Chondrocyte (in vitro differentiated cells): ENCODE measurements at regions not wholly inside any gene's neighbourhood (a gene's known extent, or its start where the extent isn't known, plus 50 kb on each side); places are given as distances from the start of the nearest gene placed in this dataset.

Experiments used
- DNase-seq: peaks from one replicate; pipeline ENCODE4 v3.0.0; 2021; ENCODE audit warnings: mixed read lengths, low spot score
- H3K27ac Mint-ChIP-seq: one replicate; pipeline ENCODE4 v1.8.0; 2021; ENCODE audit warnings: mild to moderate bottlenecking, moderate library complexity, mixed read lengths; ENCODE audit not compliant: unreplicated experiment
- H3K27me3 Mint-ChIP-seq: 2 replicates; pipeline ENCODE4 v1.8.0; 2021; ENCODE audit warnings: low read depth, mixed read lengths
- H3K36me3 Mint-ChIP-seq: 2 replicates; pipeline ENCODE4 v1.8.0; 2021; ENCODE audit warnings: low read depth, mixed read lengths
- H3K4me1 Mint-ChIP-seq: 2 replicates; pipeline ENCODE4 v1.8.0; 2021; ENCODE audit warnings: low read depth, mild to moderate bottlenecking, mixed read lengths
- H3K4me3 Mint-ChIP-seq: one replicate; pipeline ENCODE4 v1.8.0; 2021; ENCODE audit warnings: mild to moderate bottlenecking, moderate library complexity, mixed read lengths; ENCODE audit not compliant: unreplicated experiment
- H3K9me3 Mint-ChIP-seq: 2 replicates; pipeline ENCODE4 v1.8.0; 2021; ENCODE audit warnings: low read depth, mixed read lengths
- CTCF ChIP-seq: fragments of 200-600 bp; sonication (generic); IDR thresholded peaks from 2 replicates; pipeline ENCODE4 v1.5.0; 2021; ENCODE audit warnings: antibody characterized with exemption, mild to moderate bottlenecking, moderate library complexity

DNA sequence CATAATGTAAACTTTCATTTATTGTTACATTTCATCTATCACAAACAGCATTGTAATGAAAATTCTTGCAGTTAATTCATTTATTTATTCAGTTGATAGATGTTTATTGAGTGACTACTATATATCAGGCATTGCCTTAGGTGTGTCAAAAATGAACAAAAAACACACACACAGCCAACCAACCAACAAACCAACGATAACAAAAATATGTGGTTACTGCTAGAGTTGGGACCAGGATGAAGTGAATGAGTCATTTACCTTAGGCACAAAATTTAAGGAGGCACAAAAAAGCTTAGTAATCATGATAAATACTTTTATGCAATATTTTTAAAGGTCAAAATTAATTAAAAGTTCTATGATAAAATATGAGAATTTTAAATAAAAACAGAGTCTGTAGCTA, 223.4 kb downstream of the CSNK1G3 start:
- H3K36me3 Mint-ChIP-seq: peaks cover 4% of the 10 kb centered on the region
- no peak overlapping the region for H3K4me3 Mint-ChIP-seq
- DNase-seq: no peak
- H3K4me1 Mint-ChIP-seq: no peaks in the 10 kb centered on the region
- peaks cover 29% of the 10 kb centered on the region for H3K9me3 Mint-ChIP-seq
- H3K27ac Mint-ChIP-seq: no peak overlapping the region
- H3K27me3 Mint-ChIP-seq: no peaks in the 10 kb centered on the region
- no peak for TF ChIP-seq CTCF

DNA sequence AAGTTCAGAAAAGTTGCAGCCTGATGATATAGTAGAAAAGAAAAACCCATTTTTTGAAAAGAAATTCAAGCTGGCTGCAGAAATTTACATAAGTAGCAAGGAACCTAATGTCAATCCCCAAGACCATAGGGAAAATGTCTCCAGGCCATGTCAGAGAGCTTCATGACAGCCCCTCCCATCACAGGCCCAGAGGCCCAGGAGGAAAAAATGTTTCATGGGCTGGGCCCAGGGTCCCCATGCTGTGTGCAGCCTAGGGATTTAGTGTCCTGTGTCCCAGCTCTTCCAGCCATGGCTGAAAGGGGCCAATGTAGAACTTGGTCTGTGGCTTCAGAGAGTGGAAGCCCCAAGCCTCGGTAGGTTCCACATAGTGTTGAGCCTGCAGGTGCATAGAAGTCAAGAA, 220.3 kb downstream of the CSNK1G3 start:
- H3K4me3 Mint-ChIP-seq: no peak overlapping the region
- H3K9me3 Mint-ChIP-seq: peaks cover 40% of the 10 kb centered on the region
- peaks cover 4% of the 10 kb centered on the region for H3K36me3 Mint-ChIP-seq
- H3K27ac Mint-ChIP-seq: no peak overlapping the region
- H3K4me1 Mint-ChIP-seq: no peaks in the 10 kb centered on the region
- TF ChIP-seq CTCF: no peak
- no peaks in the 10 kb centered on the region for H3K27me3 Mint-ChIP-seq
- no peak for DNase-seq

DNA sequence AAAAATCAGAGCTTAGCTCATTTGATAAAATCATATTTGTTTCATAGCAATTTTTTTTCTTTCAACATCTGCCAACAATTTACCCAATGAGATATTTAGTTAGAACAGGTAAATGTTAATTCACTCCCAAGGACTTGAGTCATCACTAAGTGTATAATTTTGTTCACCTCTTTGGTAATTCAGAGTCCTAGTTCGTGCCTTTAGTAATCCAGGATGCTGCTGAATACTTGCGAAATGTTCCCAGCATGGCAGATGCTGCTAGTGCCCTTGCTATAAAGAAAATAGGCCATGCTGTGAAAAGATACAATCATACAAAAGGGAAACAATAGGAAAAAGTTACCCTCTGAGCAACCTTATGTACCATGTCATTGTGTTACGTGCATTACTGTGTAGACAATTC, 210.5 kb downstream of the CSNK1G3 start:
- peaks cover 22% of the 10 kb centered on the region for H3K9me3 Mint-ChIP-seq

GRCh38 chr5:123721675-123722276, 209.8 kb downstream of the CSNK1G3 start:
- Mint-ChIP-seq H3K27ac (no peak overlapping the region), H3K9me3 (peaks cover 16% of the 10 kb centered on the region), H3K36me3 (no peaks in the 10 kb centered on the region), H3K27me3 (no peaks in the 10 kb centered on the region), H3K4me1 (peaks cover 14% of the 10 kb centered on the region), H3K4me3 (no peak overlapping the region)
- no peak for DNase-seq
- TF ChIP-seq CTCF: no peak

More for the DNA sequence above, 210.5 kb downstream of the CSNK1G3 start:
- peaks cover 14% of the 10 kb centered on the region for H3K4me1 Mint-ChIP-seq
- no peaks in the 10 kb centered on the region for H3K27me3 Mint-ChIP-seq
- no peaks in the 10 kb centered on the region for H3K36me3 Mint-ChIP-seq
- H3K4me3 Mint-ChIP-seq: no peak overlapping the region
- no peak overlapping the region for H3K27ac Mint-ChIP-seq
- no peak for TF ChIP-seq CTCF
- no peak for DNase-seq

DNA sequence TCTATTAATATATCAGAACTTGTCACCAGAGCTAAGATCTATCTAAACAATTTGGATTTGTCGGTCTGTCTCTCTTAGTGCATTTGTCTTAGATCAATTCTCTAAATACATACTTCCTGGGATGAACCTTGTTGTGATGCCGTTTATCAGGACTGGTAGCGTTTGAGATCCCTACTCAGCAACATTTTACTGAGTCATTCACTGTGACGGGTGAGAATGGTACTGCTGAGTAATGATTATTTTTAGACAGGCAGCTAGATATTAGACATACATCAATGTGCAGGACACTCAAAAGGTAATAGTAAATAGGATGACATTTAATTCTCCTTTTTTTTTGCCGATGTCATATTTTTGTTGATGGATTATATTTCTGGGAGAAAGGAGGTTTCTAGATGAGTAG, 209.0 kb downstream of the CSNK1G3 start:
- Mint-ChIP-seq H3K9me3 (peaks cover 11% of the 10 kb centered on the region), H3K27ac (no peak overlapping the region), H3K36me3 (no peaks in the 10 kb centered on the region), H3K27me3 (no peaks in the 10 kb centered on the region), H3K4me1 (peaks cover 14% of the 10 kb centered on the region), H3K4me3 (no peak overlapping the region)
- DNase-seq: no peak
- no peak for TF ChIP-seq CTCF
